ENCODE measurements at regions not wholly inside any gene's neighbourhood (a gene's known extent, or its start where the extent isn't known, plus 50 kb on each side); places are given as distances from the start of the nearest gene placed in this dataset.

- no peak for DNase-seq (ENCODE audit: low spot score)
- Mint-ChIP-seq H3K36me3 (no peaks in the 10 kb centered on the region), H3K9me3 (no peaks in the 10 kb centered on the region), H3K27ac (no peak overlapping the region), H3K4me3 (no peak overlapping the region), H3K4me1 (no peaks in the 10 kb centered on the region; the same call in 1 of the 2 replicates), H3K27me3 (ENCODE audit: low read depth) (no peaks in the 10 kb centered on the region)
- ATAC-seq = no peak
- ChIA-PET POLR2A (no interaction called here), CTCF (interaction anchor here (1.3 kb wide), 1 partner anchor 211 kb away, joined by 3 read pairs; no protein-coding TSS in a partner anchor)
- TF ChIP-seq TEAD4 (CRISPR knock-in tag; IDR thresholded peaks at IDR 0.05) (no peak), ZNF281 (CRISPR knock-in tag; IDR thresholded peaks at IDR 0.05) (no peak), FOXP4 (CRISPR knock-in tag; IDR thresholded peaks at IDR 0.05) (no peak), ETV6 (CRISPR knock-in tag; IDR thresholded peaks at IDR 0.05) (no peak), NR2C2 (CRISPR knock-in tag; IDR thresholded peaks at IDR 0.05) (no peak), ZBTB43 (CRISPR knock-in tag; IDR thresholded peaks at IDR 0.05) (no peak), ZNF423 (CRISPR knock-in tag; IDR thresholded peaks at IDR 0.05) (no peak), HMGA2 (CRISPR knock-in tag; IDR thresholded peaks at IDR 0.05) (no peak), ATF3 (CRISPR knock-in tag; conservative IDR thresholded peaks at IDR 0.05) (no peak), CBFB (CRISPR knock-in tag; IDR thresholded peaks at IDR 0.05; ENCODE audit: low read depth) (no peak), ZNF396 (CRISPR knock-in tag; IDR thresholded peaks at IDR 0.05; ENCODE audit: borderline replicate concordance) (no peak), ZNF232 (CRISPR knock-in tag; IDR thresholded peaks at IDR 0.05) (no peak), CREM (CRISPR knock-in tag; IDR thresholded peaks at IDR 0.05) (no peak), MXD4 (CRISPR knock-in tag; IDR thresholded peaks at IDR 0.05; ENCODE audit: borderline replicate concordance) (no peak), GTF2I (CRISPR knock-in tag; conservative IDR thresholded peaks at IDR 0.05) (no peak), JUN (CRISPR knock-in tag; IDR thresholded peaks at IDR 0.05) (no peak), ZBTB21 (CRISPR knock-in tag; IDR thresholded peaks at IDR 0.05; ENCODE audit: borderline replicate concordance) (no peak), ATF2 (CRISPR knock-in tag; IDR thresholded peaks at IDR 0.05; ENCODE audit: borderline replicate concordance, low read depth) (no peak)
Measured at GRCh38 chr2:21633015-21633414, 509.2 kb downstream of the TDRD15 start.

- ChIA-PET POLR2A (interaction anchor here (0.7 kb wide), 1 partner anchor 58 kb away, joined by 3 read pairs; no protein-coding TSS in a partner anchor), CTCF (interaction anchor here (1.3 kb wide), 1 partner anchor 212 kb away, joined by 3 read pairs; no protein-coding TSS in a partner anchor)
- ATAC-seq (peak; percentile 77), DNase-seq (ENCODE audit: low spot score) (no peak)
- Mint-ChIP-seq H3K27me3 (ENCODE audit: low read depth) (no peaks in the 10 kb centered on the region), H3K36me3 (no peaks in the 10 kb centered on the region), H3K4me3 (no peak overlapping the region), H3K9me3 (no peaks in the 10 kb centered on the region), H3K27ac (peak overlapping the region; percentile 57; the same call in 1 of the 2 replicates), H3K4me1 (no peaks in the 10 kb centered on the region; the same call in 1 of the 2 replicates)
- TF ChIP-seq ZNF416 (CRISPR knock-in tag; IDR thresholded peaks at IDR 0.05) = no peak
- TF ChIP-seq CTCF (IDR thresholded peaks at IDR 0.05) = no peak
- TF ChIP-seq SP1 (CRISPR knock-in tag; conservative IDR thresholded peaks at IDR 0.05) = no peak
- no peak for TF ChIP-seq ZSCAN18 (CRISPR knock-in tag; IDR thresholded peaks at IDR 0.05)
- TF ChIP-seq ATF3 (CRISPR knock-in tag; conservative IDR thresholded peaks at IDR 0.05) = no peak
Measured at GRCh38 chr2:21633466-21633865, 509.7 kb downstream of the TDRD15 start.

Data from WTC11 (cell line).